HS-5 (cell line): ENCODE measurements at regions not wholly inside any gene's neighbourhood (a gene's known extent, or its start where the extent isn't known, plus 50 kb on each side); places are given as distances from the start of the nearest gene placed in this dataset.

Experiments used
- DNase-seq: peaks from one replicate; pipeline ENCODE4 v3.0.0-alpha.2; 2012; ENCODE audit warnings: low read depth

DNA sequence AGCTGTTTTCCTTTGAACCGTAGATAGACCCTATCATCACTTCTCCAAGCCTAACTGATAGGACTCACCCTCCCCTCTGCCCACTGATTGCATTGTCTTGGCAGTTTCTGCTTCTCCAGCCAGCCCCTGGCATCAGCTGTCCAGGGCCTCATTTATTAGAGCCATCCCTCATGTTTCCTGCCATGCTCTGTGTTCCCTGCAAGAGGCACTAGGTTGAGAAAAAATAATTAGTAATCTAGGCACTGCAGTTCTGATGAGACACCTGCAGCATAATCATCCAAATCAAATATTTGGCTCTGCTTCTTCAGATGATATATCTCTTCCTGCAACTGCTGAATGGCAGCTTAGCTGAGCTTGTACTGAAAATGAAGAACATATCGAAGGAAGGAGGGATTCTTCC, 303.0 kb upstream of the TLE4 start:
- no peak for DNase-seq

DNA sequence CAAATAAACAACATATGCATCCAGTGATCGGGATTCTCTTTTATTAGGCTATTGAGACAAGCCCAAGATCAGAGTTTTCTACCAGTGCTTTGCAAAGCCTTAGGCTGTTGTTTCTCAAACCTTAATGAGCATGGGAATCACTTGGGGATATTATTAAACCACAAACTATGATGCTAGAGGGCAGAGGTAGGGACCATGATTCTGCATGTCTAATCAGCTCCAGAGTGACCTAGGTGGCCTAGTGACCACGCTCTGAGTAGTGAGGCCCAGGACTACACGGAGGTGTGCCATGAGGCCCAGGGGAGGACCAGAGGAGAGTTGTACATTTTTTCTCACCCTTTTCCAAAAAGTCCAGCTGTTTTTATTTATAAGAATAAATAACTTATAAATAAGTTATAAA, 298.5 kb upstream of the TLE4 start:
- no peak for DNase-seq

DNA sequence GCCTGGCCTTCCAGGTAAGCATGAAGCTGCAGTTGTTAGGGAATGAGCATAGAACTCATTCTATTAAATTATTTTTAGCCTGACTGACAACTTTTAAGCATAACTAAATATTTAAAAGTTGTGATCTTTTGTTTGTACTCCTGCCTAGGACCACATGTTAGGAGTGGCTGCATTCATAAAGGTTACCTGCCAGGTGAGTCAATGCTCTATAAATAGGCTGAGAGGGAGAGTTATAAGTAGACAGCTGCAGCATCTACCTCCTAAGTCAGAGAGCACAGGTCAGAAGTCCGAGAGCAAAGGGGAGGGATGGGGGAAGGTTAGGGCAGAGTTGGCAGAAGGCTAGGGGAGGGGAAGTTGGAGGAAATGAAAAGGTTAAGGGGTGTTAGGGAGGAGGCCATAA, 292.4 kb upstream of the TLE4 start:
- no peak for DNase-seq

DNA sequence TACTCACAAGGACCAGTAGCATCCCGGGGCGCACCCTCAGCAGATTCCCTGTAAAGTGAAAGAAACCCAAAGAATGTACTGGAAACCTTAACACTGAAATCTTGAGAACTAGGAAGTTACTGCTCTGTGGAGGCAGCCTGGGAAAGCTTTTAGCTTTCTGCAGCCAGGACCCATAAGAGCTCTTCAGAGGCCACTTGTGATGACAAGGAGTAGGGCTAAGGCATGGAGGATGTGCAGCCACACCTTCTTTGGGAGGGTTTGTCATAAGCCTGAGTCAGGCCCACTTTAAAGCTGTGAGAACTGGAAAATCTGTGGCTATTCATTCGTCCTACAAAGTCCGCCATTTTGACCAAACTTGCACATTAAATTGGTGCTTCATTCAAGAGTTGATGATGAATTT, 291.1 kb upstream of the TLE4 start:
- no peak for DNase-seq

DNA sequence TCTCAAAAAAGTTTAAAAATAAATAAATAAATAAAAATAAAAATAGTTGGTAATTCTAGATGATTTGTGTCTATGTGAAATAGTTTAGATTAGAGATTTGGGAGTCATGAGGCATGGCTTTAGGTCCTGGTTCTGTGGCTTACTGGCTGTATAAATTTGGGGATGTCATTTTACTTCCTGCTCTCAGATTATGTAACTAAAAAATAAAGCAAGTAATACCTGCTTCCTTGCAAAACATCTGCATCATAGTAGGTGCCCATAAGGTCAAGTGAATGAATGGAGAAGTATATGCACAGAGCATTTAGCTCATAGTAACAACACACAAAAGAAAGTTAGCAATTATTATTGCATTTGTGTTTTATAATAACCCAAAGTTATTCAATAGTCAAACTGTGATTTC, 287.7 kb upstream of the TLE4 start:
- no peak for DNase-seq

DNA sequence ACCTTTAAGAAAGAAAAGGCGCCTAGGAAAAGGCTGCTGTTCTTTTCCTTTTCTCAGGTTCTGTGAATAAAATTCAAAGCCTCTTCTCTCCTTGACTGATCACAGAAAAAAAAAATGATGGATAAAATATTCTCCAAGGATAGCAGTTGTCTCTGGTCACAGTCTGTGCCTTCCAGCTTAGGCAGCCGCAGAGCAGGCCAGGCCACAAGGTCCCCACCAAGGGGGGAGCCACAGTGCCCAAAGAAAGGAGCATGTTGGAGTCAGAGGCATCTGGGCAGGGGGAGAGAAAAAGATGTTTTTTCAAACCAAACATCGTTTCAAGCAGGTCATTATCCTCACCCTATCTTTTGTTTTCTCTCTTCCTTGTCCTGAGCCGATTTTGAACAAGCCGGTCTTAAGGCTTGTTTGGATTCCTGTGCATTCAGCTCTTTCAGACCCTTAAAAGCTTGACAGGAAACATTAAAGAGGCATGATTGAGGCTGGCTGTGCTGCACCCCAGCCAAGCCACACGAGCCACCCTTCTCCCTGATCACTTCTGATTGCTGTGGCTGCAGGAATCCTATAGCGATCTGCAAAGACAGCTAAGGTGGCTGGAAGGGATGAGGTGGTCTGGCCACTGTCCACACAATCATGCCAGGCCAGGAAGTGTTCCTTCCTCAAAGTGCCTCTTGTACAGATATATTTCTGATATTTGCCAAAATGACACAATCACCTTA, 284.6 kb upstream of the TLE4 start:
- DNase-seq = no peak

DNA sequence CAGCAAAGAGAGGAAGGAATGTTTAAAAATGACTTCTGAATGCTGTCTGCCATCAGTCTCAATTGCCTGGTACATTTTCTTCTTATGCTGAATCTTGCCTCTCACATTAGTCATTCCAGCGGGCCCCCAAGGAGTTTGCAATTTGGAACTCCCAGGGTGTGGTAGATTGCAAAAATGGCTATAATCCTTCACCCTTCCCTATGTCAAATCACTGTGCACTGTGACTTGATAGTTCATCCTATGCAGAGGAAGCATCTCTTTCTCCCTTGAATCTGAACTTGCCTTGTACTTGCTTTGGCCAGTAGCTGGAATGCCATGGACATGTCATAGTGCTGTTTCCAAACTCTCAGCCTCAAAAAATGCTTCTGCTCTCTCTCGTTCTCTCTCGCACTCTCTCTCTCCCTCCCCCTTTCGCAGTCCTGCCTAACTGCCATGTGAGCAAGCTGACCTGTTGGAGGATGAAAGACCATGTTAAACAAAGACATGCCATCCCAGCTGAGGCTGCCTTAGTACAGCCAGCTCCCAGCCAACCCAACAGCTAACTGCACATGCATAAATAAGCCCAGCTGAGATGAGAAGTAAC, 284.0 kb upstream of the TLE4 start:
- no peak for DNase-seq

DNA sequence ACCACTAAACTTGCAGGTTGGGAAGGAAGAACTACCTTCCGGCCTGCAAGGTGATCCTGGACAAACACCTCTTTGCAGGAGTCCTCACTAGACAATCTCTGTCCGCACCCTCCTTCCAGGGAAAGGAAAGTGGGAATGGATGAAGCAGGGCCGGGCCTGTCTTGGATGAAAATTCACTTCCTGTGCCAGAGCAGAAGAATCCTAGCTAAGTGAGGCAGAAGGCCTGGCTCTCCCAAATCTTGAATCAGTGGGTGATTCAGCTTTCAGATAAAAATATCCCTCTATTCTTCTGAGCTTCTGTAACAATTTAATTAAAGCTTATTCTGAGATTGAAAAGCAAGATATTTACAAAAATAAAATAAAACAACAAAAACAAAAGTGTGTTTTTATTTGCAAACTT, 281.9 kb upstream of the TLE4 start:
- no peak for DNase-seq

DNA sequence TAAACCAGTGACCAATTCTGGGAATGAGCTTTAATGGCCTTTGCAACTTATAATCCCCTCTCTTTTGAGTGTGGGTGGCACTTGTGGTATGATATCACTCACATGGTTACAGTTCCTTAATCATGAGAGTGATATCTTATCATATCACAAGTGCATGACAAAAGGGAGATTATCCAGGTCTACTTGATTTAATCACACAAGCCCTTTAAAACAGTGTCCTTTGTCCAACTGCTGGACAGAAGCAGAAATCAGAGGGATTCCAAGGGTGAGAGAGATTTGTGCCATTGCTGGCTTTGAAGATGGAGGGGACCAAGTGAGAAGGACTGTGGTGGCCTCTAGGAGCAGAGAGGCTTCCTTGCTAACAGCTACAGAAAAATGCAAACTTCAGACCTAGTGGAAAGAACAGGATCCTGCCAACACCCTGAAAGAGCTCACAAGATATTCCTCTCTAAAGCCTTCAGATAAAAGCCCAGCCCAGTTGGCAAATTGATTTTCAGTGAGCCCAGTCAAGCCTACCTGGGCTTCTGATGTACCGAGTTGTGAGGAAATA, 279.0 kb upstream of the TLE4 start:
- DNase-seq = no peak

DNA sequence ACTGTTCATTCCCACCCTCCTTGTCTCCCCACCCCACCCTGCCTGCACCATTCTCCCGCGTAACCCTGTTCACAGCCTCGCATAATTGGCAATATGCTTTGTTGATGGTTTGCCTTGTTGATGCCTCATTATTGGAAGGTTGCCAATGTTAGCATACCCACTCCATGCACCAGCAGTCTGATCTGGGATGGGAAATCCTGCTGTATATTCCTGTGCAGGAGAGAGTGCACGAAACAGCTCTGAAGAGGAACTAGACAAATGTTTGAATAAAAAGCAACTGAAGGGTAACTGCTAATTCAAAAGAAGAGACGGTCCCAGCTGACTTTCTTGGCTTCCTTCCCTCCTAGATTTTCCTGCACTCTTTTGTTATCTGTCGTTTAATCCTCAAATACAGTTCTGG, 271.7 kb upstream of the TLE4 start:
- DNase-seq = no peak

DNA sequence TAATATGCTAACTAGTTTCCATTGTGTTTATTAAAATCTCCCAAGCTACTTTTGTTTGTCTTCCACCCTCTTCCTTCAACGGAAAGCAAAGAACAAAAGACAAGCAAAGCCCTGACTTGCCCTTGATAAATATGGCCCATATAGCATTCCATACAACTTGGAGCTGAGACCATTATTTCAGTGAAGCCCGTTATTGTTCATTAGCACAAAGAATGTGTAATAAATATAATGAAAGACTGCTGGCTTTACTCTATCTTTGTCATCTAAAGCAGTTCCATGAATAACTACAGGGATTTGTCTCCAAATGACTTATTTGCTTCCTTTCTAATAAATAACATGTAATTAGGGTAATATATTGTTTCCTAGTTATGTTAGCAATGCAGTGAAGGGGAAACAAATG, 270.7 kb upstream of the TLE4 start:
- DNase-seq = no peak

DNA sequence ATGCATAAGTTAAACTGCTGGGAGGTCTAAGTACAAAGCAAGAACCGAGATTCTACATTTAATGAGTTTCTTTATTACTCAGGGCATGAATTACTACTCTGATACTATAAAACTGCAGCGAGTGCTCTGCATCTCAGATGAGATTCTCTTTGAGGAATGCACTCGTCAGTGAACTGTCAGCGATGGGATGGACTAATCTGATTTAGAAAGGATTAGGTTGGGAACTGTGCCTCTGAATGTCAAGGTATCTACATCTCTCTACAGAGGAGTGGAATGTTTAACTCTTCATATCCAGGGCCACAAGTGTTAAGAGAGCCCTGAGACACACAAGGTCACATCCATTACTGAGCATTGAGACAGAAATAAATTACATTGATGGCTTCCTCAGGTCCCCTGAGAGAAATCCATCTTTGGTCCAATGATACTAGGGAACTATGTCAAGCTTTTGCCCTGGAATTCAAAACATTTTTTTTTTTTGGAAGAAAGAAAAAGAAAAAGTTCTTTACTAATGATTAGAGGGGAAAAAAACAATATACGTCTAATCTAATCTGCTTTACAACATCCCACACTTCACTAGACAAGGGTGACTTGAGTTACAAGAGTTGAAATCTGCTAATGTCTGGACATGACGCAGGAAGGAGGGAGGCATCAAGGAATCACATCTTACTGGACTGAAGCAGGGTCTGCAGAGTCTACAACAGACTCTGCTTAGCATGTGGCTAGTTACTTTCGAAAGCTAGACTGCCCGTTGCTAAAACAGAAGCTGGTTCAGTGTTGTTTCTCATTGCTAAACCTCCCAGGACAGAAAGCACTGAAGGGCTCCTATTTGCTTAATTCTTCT, 270.0 kb upstream of the TLE4 start:
- DNase-seq = no peak

DNA sequence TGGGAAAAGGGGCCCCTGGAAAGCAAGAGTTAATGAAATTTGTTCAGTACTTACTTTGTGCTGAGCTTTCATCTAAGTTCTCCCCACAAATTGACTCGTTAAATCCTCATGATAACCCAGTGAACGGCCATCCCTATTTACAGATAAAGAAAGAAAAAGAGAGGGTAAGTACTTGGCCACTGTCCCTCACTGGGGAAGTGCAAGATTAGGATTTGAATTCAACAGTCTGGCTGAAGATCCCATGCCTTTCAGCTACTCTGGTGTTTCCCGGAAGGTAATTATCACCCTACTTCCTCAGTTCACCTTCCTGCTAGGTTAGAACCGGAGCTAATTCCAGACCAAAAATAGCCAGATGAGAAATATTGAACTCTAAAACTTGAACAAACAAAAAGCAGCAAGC, 269.2 kb upstream of the TLE4 start:
- no peak for DNase-seq

DNA sequence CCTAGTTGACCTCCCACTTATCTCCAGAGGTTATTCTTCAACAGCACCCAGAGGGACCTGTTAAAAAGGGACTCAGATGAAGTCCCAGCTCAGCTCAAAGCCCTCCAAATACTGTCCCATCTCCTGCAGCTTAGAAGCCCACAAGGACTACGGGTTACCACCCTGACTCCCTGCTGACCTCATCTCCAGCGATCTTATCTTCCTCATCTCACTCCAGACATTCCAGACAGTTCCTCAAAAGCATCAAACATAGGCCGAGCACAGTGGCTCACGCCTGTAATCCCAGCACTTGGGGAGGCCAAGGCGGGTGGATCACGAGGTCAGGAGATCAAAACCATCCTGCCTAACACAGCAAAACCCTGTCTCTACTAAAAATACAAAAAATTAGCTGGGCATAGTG, 263.8 kb upstream of the TLE4 start:
- DNase-seq = no peak

DNA sequence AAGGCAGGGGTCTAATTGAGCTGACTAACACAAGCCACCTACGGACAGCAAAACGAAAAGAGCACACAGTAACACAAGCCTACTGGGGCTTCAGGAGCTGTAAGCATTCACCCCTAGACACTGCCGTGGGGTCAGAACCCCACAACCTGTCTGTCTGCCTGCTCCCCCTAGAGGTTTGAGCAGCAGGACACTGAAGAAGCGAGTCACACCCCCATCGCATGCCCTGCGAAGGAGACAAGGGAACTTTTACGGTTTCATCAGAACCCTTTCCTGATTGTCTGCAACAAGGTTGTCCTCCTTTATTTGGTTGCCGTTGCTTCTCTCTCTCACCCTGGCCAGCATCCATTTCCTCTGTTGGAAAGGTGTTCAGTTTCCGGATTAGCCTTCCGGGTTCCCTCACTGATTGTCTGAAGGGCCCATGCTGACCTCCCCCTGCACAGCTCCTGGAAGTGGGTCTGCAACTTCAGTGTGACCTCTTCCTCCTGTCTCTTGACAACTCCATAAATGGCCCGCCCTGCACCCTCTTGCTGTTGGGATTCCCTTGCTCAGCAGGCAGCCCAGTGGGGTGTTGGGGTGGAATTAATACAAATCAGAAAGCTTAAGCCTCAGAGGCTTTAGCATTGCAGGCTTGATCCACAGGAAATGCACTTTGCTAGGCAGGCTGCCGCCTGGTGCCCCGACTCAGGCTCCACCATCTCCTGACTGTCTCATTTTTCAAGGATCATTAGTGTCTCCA, 258.9 kb upstream of the TLE4 start:
- DNase-seq = no peak

DNA sequence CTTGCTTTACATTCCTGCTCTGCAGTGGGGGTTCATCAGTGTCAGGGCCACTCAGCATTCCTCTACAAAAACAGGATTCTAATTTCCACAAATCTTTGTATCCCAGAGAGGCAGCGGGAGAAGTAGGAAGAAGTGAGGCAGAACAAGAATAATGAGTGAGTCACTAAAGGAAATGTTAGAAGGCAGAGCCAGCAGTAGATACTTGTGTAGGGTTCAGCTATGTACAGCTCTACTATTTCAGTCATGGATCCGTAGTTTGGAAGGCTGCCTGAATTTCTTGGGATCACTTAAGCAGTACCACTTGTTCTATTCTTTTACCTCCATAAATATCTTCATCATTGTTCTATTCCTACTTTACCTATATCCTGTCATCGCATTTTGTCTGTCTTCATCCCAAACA, 246.3 kb upstream of the TLE4 start:
- DNase-seq = no peak

DNA sequence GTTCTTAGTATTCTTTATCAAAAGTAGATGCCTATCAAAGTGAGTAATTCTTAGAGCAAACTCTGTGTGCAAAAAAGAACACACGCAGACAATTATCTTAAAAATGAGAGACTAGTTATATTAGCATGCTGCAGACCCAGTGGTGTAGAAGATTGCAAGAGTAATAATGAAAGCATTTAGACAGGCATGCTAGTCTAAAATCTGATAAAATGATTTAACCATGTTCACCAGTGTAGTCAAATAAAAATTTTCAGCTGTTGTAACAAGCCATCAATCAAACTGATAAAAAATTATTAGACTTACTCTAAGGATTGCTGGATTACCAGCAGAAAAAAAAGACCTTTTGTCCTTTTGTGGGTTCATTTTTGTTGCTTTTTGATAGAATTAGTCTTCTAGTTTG, 241.9 kb upstream of the TLE4 start:
- no peak for DNase-seq

DNA sequence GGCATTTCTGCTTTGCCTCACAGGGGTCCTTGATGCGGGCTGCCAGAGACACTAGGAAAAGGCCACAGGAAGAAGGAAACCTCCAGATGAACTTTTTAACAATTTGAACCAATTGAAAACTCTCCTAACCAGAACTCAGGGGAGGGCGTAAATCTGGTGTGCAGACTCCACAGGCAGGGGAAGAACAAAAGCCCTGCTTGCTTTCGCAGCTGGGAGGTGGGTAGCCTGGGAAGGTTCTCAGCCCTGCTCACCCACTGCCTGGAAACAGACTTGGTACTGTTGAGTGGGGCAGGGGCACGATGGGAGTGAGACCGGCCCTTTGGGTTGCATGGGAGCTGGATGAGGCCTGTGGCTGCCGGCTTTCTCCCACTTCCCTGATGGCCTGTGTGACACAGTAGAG, 237.8 kb upstream of the TLE4 start:
- DNase-seq = no peak

DNA sequence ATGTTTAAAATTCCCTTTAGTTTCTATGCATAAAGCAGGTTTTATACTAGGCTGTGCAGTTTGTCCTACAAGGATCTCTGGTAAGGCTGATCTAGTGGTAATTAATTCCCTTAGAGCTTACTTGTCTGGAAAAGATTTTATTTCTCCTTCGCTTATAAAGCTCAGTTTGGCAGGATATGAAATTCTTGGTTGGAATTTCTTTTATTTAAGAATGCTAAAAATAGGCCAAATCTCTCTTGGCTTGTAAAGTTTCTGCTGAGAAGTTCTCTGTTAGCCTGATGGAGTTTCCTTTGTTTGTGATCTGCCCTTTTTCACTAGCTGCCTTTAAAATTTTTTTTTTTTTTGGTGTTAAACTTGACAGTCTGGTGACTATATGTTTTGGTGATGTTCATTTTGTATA, 237.1 kb upstream of the TLE4 start:
- DNase-seq = no peak

DNA sequence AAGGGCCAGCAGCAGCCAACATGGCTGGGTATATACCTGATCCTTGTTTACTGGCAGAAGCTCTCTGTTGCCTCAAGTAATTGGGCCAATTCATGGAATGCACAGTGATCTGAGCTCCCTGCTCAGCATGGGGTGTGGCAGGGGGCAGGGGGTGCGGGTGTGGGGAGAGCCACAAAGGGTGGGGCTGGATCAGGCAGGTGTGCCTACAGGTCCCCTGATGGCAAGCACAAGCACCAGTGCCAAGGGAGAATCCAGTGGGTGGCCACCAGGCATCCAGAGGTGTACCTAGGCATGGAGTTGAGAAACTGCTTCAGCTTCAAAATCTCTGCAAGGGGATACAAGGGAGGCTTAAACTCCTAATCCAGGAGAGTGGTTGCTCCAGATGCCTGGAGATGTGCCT, 235.8 kb upstream of the TLE4 start:
- no peak for DNase-seq

DNA sequence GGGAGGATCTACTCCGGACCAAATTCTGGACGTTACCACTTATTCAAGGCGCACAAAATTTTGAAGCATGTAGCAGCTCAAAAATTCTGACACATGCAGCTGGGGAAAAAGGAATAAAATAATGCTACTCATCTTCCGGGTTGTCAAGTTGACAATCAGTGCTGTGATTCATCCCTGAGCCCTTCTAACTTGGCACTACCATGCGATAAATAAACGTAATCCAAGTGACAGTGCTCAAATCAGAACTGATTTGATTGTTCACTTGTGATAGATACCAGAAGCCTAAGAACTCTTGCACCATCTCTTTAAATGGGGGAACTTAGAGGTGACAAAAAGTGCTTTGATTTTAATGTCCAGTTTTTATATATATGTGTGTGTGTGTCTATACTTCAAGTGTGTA, 230.2 kb upstream of the TLE4 start:
- no peak for DNase-seq

DNA sequence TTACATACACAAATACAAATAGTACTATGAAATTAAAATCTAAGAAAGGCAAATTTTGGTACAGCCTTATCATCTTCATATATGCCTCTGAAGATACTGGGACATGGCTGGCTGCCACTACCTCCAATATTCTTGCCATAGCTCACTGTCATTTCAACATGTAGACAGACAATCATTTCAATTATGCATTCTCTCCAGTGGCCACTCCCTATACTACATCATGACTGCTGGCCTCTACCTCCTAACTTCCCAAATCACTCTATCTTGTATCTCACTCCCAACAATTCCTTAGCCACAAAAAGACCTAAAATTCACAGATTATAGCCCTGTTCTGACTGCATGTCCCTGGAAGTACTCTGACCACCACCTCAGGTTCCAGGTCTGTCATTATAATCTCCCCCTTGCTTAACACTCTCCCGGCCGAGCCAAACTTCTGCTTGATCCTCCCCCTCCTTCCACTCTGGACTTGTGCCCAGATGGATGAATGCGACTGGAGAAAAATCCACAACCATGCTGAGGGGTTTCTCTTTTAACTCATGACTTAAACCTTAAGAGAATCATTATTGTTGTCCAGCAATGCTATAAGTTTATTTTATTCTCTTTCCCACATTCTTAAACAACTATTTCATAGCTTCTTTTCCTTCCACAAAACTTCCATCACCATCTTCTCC, 225.3 kb upstream of the TLE4 start:
- no peak for DNase-seq
